ENCODE measurements at regions not wholly inside any gene's neighbourhood (a gene's known extent, or its start where the extent isn't known, plus 50 kb on each side); places are given as distances from the start of the nearest gene placed in this dataset.

DNA sequence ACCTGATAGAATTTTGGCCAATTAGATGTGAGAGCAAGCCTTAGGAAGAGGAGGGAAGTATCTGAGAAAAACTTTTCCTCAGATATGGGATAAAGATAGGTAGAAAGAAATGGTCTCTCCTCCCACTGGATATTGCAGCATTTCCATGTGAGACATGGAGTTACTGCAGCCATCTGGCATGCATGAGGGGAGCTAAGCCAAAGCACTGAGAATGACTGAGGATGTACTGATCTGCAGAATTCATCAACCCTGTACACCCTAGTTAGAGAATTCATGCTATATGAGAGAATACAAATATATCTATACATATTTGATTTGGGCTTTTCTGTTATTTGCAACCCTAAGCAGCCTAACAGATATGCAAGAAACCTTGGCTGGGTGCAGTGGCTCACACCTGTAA, 52.5 kb upstream of the RPL34 start:
- DNase-seq: no peak

GRCh38 chr4:108561116-108561515, 59.3 kb upstream of the RPL34 start:
- no peak for DNase-seq

DNA sequence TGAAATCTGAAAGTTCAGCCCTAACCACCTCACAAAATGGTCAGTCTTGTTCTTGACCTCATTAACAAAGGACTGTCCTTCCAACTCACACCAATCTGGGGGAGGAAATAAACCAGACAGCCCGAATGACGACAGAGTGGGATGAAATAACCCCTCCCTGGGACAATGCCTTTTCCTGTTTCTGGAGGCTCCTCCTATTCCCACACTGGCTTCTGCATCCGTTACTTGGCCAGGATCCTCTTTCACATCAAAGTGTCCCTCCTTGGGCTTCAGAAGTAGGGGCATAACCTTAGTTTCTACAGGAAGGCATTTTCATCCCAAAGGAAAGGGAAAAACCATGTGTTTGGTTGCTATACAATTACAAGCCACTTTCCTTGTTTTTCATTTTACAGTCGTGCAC, 59.8 kb upstream of the RPL34 start:
- no peak for DNase-seq

- no peak for DNase-seq
Measured at GRCh38 chr4:108559911-108560310, 60.5 kb upstream of the RPL34 start.

- DNase-seq: no peak
Measured at GRCh38 chr4:108559068-108559793, 61.1 kb upstream of the RPL34 start.

GRCh38 chr4:108556588-108557200, 63.7 kb upstream of the RPL34 start:
- no peak for DNase-seq

DNA sequence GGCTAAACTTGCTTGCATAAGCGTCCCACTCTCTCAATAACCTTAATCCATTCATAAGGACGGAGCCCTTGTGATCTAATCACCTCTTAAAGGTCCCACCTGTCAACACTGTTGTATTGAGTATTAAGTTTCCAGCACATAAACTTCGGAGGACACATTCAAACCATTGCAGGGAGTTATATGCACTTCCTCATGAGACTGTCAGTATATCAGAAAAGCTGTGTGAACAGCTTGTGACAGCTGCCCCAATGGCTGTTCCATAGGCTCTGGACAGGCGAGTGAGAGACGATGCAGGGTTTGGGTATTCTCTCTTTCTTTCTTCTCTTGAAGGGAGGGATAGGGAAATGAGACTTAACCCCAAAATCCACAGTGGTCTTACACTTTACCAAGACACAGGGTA, 64.2 kb upstream of the RPL34 start:
- DNase-seq: no peak

DNA sequence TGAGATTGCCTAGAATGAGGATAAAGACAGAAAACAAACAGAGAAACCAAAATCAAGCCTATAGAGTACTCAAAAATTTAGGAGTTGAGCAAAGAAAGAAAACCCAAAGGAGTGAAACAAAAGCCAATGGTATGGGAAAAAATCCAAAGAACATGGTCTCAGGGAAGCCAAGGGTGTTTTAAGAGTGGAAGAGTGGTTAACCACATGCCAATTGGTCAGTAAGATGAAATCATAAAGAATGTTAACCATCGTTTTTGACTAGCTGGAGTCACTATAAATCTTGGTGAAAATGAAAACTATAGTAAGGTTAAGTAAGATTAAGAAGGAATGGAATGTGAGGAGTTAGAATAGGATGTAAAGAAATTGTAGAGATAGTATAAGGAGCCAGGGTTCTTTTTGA, 64.7 kb upstream of the RPL34 start:
- no peak for DNase-seq

DNA sequence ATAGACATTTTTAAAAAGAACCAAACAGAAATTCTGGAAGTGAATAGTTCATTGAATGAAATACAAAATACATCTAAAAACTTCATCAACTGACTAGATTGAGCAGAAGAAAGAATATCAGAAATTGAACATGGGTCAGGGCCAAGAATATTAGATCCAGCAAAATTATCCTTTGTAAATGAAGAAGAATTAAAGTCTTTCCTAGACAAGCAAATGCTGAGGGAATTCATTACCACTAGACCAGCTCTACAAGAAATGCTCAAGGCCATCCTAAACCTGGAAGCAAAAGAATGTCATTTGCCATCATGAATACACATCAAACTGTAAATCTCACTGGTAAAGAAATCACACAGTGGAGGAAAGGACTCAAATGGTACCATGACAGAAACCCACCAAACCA, 72.7 kb upstream of the RPL34 start:
- DNase-seq: no peak

- DNase-seq: no peak
Measured at GRCh38 chr4:108546728-108547127, 73.6 kb upstream of the RPL34 start.

DNA sequence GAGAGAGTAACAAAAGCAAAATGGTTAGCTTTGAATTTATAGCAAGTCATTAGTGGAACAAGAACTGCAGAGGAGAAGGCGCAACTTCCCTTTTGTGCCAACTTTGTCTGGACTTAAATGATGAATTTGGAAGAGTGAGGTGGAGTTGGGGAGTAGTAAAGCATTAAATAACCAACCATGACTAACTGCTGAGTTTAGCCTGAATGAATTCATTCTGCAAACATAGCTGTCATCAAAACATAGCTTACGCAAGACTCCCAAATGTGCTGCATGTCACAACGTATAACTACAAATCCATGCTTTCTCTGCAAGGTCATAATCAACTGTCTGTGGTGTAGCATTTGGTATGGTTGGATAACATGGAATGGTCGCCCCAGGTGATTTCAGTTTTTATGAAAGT, 75.9 kb upstream of the RPL34 start:
- no peak for DNase-seq

- DNase-seq: no peak
Measured at GRCh38 chr4:108543359-108543968, 76.9 kb upstream of the RPL34 start.

- DNase-seq: no peak
Measured at GRCh38 chr4:108540536-108540935, 79.8 kb upstream of the RPL34 start.

DNA sequence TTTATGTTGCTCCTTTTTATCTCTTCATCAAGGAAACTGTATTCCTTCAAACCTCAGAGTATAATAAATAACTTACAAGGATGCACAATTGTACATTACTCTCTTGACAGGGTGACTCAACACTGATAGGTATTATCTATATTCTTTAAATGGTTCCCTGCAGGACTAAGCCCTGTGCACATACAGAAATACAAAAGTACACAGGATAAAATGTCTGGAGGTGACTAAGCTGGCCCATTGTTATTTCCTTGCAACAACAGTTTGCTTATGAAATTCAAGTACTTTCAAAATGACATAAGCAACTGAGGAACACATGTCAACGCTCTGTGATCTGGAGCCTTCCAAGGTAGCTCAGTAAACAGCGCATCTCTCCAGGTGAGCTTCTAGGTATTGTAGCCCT, 83.8 kb upstream of the RPL34 start:
- DNase-seq: no peak

- no peak for DNase-seq
Measured at GRCh38 chr4:108535757-108536156, 84.6 kb upstream of the RPL34 start.

- DNase-seq: no peak
Measured at GRCh38 chr4:108533876-108534275, 86.5 kb upstream of the RPL34 start.

GRCh38 chr4:108533245-108533844, 87.0 kb upstream of the RPL34 start:
- no peak for DNase-seq

GRCh38 chr4:108532738-108533137, 87.6 kb upstream of the RPL34 start:
- no peak for DNase-seq

DNA sequence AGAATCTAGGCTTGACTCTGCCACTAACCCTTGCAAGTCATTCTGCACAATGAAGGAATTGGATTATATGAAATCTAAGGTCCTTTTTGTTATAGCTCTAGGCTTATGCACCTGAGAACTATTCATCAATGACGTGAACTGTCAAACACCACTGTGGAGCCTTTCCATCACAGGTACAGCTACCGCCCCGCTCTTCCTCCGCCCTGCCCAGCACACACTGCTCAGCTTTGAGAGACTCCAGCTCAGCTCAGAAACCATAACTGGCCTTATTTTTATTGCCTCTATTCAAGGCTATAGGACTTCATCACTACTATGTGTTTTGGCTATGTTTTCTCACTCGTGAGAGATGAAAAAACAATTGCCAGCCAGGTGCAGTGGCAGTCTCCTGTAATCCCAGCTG, 88.2 kb upstream of the RPL34 start:
- DNase-seq: no peak

DNA sequence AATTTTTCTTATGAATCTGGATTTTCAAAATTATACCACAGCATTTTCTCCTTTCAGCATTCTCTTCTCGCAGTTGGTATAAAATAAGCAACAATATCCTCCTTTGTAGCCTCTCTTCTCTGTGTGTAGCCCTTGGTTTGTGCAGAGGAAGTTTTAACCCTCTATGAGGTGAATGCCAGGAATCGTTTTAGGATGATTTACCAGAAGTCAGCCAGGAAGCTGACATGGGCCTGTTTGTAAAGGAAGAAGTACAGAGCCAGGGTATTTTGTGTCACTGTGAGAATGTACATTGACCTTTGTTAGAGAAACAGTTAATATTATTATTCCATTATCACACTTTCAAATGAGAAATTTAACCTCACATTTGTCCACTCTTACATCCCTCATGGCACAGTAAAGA, 88.9 kb upstream of the RPL34 start:
- no peak for DNase-seq

DNA sequence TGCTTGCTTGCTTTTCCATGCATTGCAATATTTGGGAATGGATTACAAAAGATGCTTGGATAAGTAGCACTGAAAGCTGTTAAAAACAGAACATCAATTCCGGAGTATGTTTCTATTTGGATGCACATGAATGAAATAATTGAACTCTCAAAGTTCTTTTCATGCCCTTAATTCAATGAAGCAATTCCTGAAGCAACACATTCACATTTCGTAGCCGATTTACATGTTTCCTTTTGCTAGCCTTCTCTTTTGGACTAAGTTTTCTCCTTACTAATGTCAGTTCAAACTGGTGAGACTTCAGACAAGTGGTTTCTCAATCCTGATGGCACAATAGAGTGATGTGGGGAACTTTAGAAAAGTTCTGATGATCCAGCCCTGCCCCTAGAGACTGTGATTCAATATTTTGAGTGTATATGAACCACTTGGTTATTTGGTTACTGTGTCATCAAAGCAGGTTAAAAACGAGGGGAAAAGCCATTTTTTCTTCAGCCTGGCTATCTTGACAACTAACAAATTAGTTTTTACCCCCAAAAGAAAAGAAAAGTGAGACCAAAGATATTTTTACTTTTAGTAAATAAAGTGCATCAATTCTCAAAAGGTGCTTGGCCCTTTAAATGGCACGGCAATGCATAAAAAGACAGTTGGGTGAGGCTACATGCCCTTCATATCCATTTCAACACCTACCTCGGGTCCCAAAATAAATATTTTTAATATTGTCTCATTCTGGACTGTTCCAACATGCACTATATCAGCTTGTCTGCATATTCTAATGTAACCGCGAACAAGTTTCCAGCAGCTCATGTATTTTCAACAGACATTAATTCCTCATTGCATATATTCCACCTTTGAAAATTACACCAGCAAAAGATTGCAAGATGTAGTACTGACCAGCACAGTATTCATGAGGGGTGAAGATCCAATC, 90.1 kb upstream of the RPL34 start:
- no peak for DNase-seq

- DNase-seq: no peak
Measured at GRCh38 chr4:108529102-108529501, 91.3 kb upstream of the RPL34 start.

DNA sequence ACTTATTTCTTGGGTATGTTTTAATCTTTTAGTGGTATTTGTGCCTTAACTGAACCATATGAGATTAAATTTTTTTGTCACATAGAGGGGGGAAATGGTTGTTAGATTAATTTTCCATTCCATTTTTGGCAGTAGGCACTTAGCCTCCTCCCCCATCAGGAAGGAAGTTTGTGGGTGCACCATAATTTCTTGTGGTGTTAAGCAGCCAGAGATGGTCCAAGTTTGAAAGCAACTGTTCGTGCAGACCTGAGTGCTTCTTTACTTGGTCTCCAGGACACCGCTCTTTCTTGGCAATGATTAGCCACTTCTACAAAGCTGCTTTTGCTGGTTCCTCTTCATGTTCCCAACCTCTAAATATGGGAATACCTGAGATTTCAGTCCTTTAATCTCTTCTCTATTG, 92.7 kb upstream of the RPL34 start:
- no peak for DNase-seq
